ENCODE measurements at regions not wholly inside any gene's neighbourhood (a gene's known extent, or its start where the extent isn't known, plus 50 kb on each side); places are given as distances from the start of the nearest gene placed in this dataset.

GRCh38 chr2:228321015-228321414 lies 139.5 kb upstream of the SPHKAP start:
- no peak for DNase-seq

DNA sequence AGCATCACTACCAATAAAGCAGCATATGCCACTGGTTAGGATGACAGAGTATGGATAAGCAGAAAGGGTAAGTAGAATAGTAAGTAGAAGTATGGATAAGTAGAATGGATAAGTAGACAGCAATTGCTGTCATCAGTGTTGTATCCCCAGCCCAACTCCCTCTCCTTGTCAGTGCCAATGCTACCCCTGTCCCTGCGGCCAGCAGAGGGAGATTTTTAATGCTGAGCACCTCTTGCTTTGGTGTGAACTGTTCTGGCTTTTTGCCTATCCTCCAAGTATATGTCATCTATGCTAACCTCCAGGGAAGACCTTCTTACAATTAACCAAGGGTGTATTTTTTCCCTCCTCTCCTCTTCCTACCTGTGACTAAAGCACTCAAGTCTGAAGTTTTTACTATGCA lies 136.7 kb upstream of the SPHKAP start:
- Histone ChIP-seq H3K36me3 (ENCODE audit: low read depth) (no peaks in the 10 kb centered on the region), H3K4me1 (ENCODE audit: insufficient read depth) (no peaks in the 10 kb centered on the region), H3K4me3 (no peak overlapping the region), H3K79me2 (ENCODE audit: insufficient read depth) (no peaks in the 10 kb centered on the region), H2AFZ (no peak overlapping the region), H3F3A (ENCODE audit: insufficient read depth) (no peaks in the 10 kb centered on the region), H3K27ac (no peak overlapping the region), H3K9ac (no peak overlapping the region), H3K4me2 (ENCODE audit: unreplicated experiment) (no peak overlapping the region), H3K9me3 (ENCODE audit: low read depth) (no peaks in the 10 kb centered on the region), H4K20me1 (ENCODE audit: insufficient read depth) (no peaks in the 10 kb centered on the region; the same call in 1 of the 2 replicates), H3K27me3 (replicated peaks; ENCODE audit: insufficient read depth) (no peaks in the 10 kb centered on the region), H3K9me2 (ENCODE audit: insufficient read depth) (no peaks in the 10 kb centered on the region)
- 79 to 83% methylated on average over 1 of the region's 1 CpG for WGBS, 2 experiments (ENCODE audit: low coverage in 1 of 2, low lambda C conversion rate in 2 of 2, missing lambda C conversion rate in 2 of 2)
- in situ Hi-C loops (cut with MboI), result no loop called here
- peak; percentile 49 for DNase-seq
- TF ChIP-seq EZH2phosphoT487 (IDR thresholded peaks at IDR 0.05; ENCODE audit: insufficient read depth, low read depth) (no peak), EZH2 (IDR thresholded peaks at IDR 0.05; ENCODE audit: insufficient read depth, poor library complexity, severe bottlenecking) (no peak)

More at GRCh38 chr2:228321015-228321414, 139.5 kb upstream of the SPHKAP start:
- Histone ChIP-seq H2AFZ (no peak overlapping the region), H3K27me3 (replicated peaks; ENCODE audit: insufficient read depth) (no peaks in the 10 kb centered on the region), H3K9me3 (ENCODE audit: low read depth) (no peaks in the 10 kb centered on the region), H3K36me3 (ENCODE audit: low read depth) (no peaks in the 10 kb centered on the region), H3K9me2 (ENCODE audit: insufficient read depth) (no peaks in the 10 kb centered on the region), H3K4me1 (ENCODE audit: insufficient read depth) (no peaks in the 10 kb centered on the region), H3K27ac (no peak overlapping the region), H3K4me2 (ENCODE audit: unreplicated experiment) (no peak overlapping the region), H3K4me3 (no peak overlapping the region), H3K9ac (no peak overlapping the region), H4K20me1 (ENCODE audit: insufficient read depth) (no peaks in the 10 kb centered on the region), H3K79me2 (ENCODE audit: insufficient read depth) (no peaks in the 10 kb centered on the region), H3F3A (ENCODE audit: insufficient read depth) (no peaks in the 10 kb centered on the region)
- in situ Hi-C loops (cut with MboI), result no loop called here
- WGBS, 2 experiments (ENCODE audit: low coverage in 1 of 2, low lambda C conversion rate in 2 of 2, missing lambda C conversion rate in 2 of 2), result 79 to 84% methylated on average over 7 of the region's 7 CpGs
- no peak for TF ChIP-seq EZH2 (IDR thresholded peaks at IDR 0.05; ENCODE audit: insufficient read depth, poor library complexity, severe bottlenecking)

DNA sequence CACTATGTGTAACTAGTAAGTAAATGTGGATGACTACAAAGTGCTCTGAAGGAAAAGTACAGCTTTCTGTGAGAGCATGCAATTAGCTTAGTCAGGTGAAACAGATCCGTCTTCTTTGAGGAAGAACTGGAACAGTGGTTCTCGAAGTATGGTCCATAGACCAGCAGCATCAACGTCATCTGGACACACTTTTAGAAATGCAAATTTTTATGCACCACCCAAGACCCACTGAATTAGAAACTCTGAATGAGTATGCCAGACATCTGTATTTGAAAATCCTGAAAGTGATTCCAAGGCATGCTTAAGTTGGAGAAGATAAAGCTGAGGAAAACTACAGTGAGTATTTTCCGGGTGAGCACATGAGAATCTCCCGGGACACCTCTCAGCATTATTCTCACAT lies 130.7 kb upstream of the SPHKAP start:
- Histone ChIP-seq H3K4me2 (ENCODE audit: unreplicated experiment) (no peak overlapping the region), H3K4me1 (ENCODE audit: insufficient read depth) (no peaks in the 10 kb centered on the region), H3K9me2 (ENCODE audit: insufficient read depth) (no peaks in the 10 kb centered on the region), H3K27me3 (replicated peaks; ENCODE audit: insufficient read depth) (no peaks in the 10 kb centered on the region), H4K20me1 (ENCODE audit: insufficient read depth) (no peaks in the 10 kb centered on the region; the same call in 1 of the 2 replicates), H3K36me3 (ENCODE audit: low read depth) (no peaks in the 10 kb centered on the region), H3K9me3 (ENCODE audit: low read depth) (no peaks in the 10 kb centered on the region), H3K79me2 (ENCODE audit: insufficient read depth) (no peaks in the 10 kb centered on the region), H3K9ac (no peak overlapping the region), H2AFZ (no peak overlapping the region), H3F3A (ENCODE audit: insufficient read depth) (no peaks in the 10 kb centered on the region), H3K4me3 (no peak overlapping the region), H3K27ac (no peak overlapping the region)
- DNase-seq, result no peak
- TF ChIP-seq EZH2 (IDR thresholded peaks at IDR 0.05; ENCODE audit: insufficient read depth, poor library complexity, severe bottlenecking) (no peak), EZH2phosphoT487 (IDR thresholded peaks at IDR 0.05; ENCODE audit: insufficient read depth, low read depth) (no peak)
- in situ Hi-C loops (cut with MboI), result no loop called here
- WGBS, 2 experiments (ENCODE audit: low coverage in 1 of 2, low lambda C conversion rate in 2 of 2, missing lambda C conversion rate in 2 of 2), result 29 to 36% methylated on average over 5 of the region's 5 CpGs

DNA sequence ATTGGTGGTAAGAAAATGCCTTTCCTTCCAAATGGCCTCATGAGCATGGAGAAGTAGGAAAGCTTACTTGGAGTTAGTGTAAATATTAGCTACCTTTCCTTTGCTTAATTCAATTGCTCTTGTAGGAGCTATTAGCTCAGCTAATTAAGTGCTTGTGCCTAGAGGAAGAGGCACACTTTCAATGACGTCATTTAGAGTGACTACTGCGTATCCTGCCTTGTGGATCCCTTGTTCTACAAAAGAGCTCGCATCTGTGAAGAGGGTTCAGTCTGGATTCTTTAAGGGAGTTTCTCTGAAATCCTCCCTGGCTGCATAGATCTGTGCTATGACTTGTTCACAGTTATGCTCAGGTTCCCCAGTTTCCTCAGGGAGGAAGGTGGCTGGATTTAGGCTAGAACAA lies 122.5 kb upstream of the SPHKAP start:
- TF ChIP-seq EZH2phosphoT487 (IDR thresholded peaks at IDR 0.05; ENCODE audit: insufficient read depth, low read depth), result no peak
- TF ChIP-seq EZH2 (IDR thresholded peaks at IDR 0.05; ENCODE audit: insufficient read depth, poor library complexity, severe bottlenecking), result no peak
- in situ Hi-C loops (cut with MboI), result no loop called here
- no peaks in the 10 kb centered on the region for H3K79me2 ChIP-seq (ENCODE audit: insufficient read depth)

More for the DNA sequence above, 122.5 kb upstream of the SPHKAP start:
- no peaks in the 10 kb centered on the region for H4K20me1 ChIP-seq (ENCODE audit: insufficient read depth)
- no peak overlapping the region for H3K4me2 ChIP-seq (ENCODE audit: unreplicated experiment)
- H3K4me3 ChIP-seq, result no peak overlapping the region
- no peak overlapping the region for H2AFZ ChIP-seq
- H3K36me3 ChIP-seq (ENCODE audit: low read depth), result no peaks in the 10 kb centered on the region
- H3K27me3 ChIP-seq (replicated peaks; ENCODE audit: insufficient read depth), result no peaks in the 10 kb centered on the region
- H3K9me3 ChIP-seq (ENCODE audit: low read depth), result no peaks in the 10 kb centered on the region
- H3F3A ChIP-seq (ENCODE audit: insufficient read depth), result no peaks in the 10 kb centered on the region
- H3K9ac ChIP-seq, result no peak overlapping the region
- 42 to 49% methylated on average over 3 of the region's 3 CpGs for WGBS, 2 experiments (ENCODE audit: low coverage in 1 of 2, low lambda C conversion rate in 2 of 2, missing lambda C conversion rate in 2 of 2)
- no peaks in the 10 kb centered on the region for H3K4me1 ChIP-seq (ENCODE audit: insufficient read depth)
- no peak overlapping the region for H3K27ac ChIP-seq
- no peaks in the 10 kb centered on the region for H3K9me2 ChIP-seq (ENCODE audit: insufficient read depth)
- DNase-seq, result no peak
